Smooth muscle cell (in vitro differentiated cells): ENCODE measurements at regions not wholly inside any gene's neighbourhood (a gene's known extent, or its start where the extent isn't known, plus 50 kb on each side); places are given as distances from the start of the nearest gene placed in this dataset.

Experiments used
- DNase-seq: peaks from one replicate; lab custom pipeline; 2025; ENCODE audit not compliant: unreplicated experiment; lab: John Stamatoyannopoulos, UW
- H2AFZ ChIP-seq: fragments of 200-600 bp; sonication (generic); 2 replicates; pipeline ENCODE4 v1.6.0; 2016; ENCODE audit warnings: antibody characterized with exemption, low read depth, mild to moderate bottlenecking
- H3F3A ChIP-seq: fragments of 200-600 bp; sonication (generic); 2 replicates; pipeline ENCODE4 v1.6.0; 2017; ENCODE audit warnings: antibody characterized with exemption, low read depth
- H3K27ac ChIP-seq: fragments of 200-600 bp; sonication (generic); 2 replicates; pipeline ENCODE4 v1.5.1; 2016; ENCODE audit warnings: low read depth, mild to moderate bottlenecking
- H3K27me3 ChIP-seq: fragments of 200-600 bp; sonication (generic); 2 replicates; pipeline ENCODE4 v1.6.1; 2016; ENCODE audit warnings: low read depth, mild to moderate bottlenecking
- H3K36me3 ChIP-seq: fragments of 200-600 bp; sonication (generic); 2 replicates; pipeline ENCODE4 v1.5.1; 2016; ENCODE audit warnings: low read depth
- H3K4me1 ChIP-seq: fragments of 200-600 bp; sonication (generic); 2 replicates; pipeline ENCODE4 v1.5.1; 2016; ENCODE audit warnings: low read depth
- H3K4me2 ChIP-seq: fragments of 200-600 bp; sonication (generic); 2 replicates; pipeline ENCODE4 v1.6.0; 2016; ENCODE audit warnings: mild to moderate bottlenecking
- H3K4me3 ChIP-seq: fragments of 200-600 bp; sonication (generic); 2 replicates; pipeline ENCODE4 v1.5.1; 2016; ENCODE audit warnings: mild to moderate bottlenecking
- H3K79me2 ChIP-seq: fragments of 200-600 bp; sonication (generic); 2 replicates; pipeline ENCODE4 v1.6.0; 2016; ENCODE audit warnings: low read depth, mild to moderate bottlenecking
- H3K9ac ChIP-seq: fragments of 200-600 bp; sonication (generic); 2 replicates; pipeline ENCODE4 v1.6.0; 2016; ENCODE audit warnings: low read depth
- H3K9me3 ChIP-seq: fragments of 200-600 bp; sonication (generic); replicated peaks from 2 replicates; pipeline ENCODE4 v1.5.1; 2016; ENCODE audit warnings: low read depth
- H4K20me1 ChIP-seq: fragments of 200-600 bp; sonication (generic); 2 replicates; pipeline ENCODE4 v1.6.0; 2016; ENCODE audit warnings: low read depth
- CTCF ChIP-seq: fragments of 200-600 bp; sonication (generic); IDR thresholded peaks from 2 replicates; pipeline ENCODE4 v1.5.1; 2017; ENCODE audit warnings: borderline replicate concordance, mild to moderate bottlenecking, antibody characterized with exemption; ENCODE audit not compliant: insufficient read depth, poor library complexity, severe bottlenecking
- WGBS: methylation state at CpG from one replicate; pipeline ENCODE4 v1.1.7; 2016; ENCODE audit warnings: low lambda C conversion rate; 5-methylcytosine and 5-hydroxymethylcytosine counted together

GRCh38 chr1:220380885-220381284 is 108.6 kb upstream of the RAB3GAP2 start:
- Histone ChIP-seq H3F3A (no peaks in the 10 kb centered on the region), H3K4me2 (no peak overlapping the region), H3K9me3 (no peaks in the 10 kb centered on the region), H3K79me2 (no peaks in the 10 kb centered on the region), H3K4me1 (no peaks in the 10 kb centered on the region), H3K4me3 (no peak overlapping the region), H2AFZ (no peak overlapping the region), H3K36me3 (no peaks in the 10 kb centered on the region), H3K9ac (no peak overlapping the region), H4K20me1 (no peaks in the 10 kb centered on the region), H3K27me3 (no peaks in the 10 kb centered on the region), H3K27ac (no peak overlapping the region)
- TF ChIP-seq CTCF: no peak
- DNase-seq: no peak
- WGBS: 21% methylated on average over 3 of the region's 3 CpGs

- DNase-seq: no peak
- Histone ChIP-seq H3K36me3 (no peaks in the 10 kb centered on the region), H2AFZ (no peak overlapping the region), H3K4me1 (no peaks in the 10 kb centered on the region), H3K9me3 (no peaks in the 10 kb centered on the region), H3K27ac (no peak overlapping the region), H3K27me3 (no peaks in the 10 kb centered on the region), H3K4me2 (no peak overlapping the region), H4K20me1 (no peaks in the 10 kb centered on the region), H3K9ac (no peak overlapping the region), H3K79me2 (no peaks in the 10 kb centered on the region), H3K4me3 (no peak overlapping the region), H3F3A (no peaks in the 10 kb centered on the region)
- no peak for TF ChIP-seq CTCF
- 66% methylated on average over 11 of the region's 11 CpGs for WGBS
Observed at GRCh38 chr1:220378571-220379302, 106.5 kb upstream of the RAB3GAP2 start.

- WGBS: 93% methylated on average over 3 of the region's 3 CpGs
- no peak for TF ChIP-seq CTCF
Observed at GRCh38 chr1:220375715-220376114, 103.5 kb upstream of the RAB3GAP2 start.

GRCh38 chr1:220374449-220374848 is 102.2 kb upstream of the RAB3GAP2 start:
- Histone ChIP-seq H2AFZ (no peak overlapping the region), H3K27ac (no peak overlapping the region), H3K4me1 (peaks cover 8% of the 10 kb centered on the region), H3K4me2 (no peak overlapping the region), H3K4me3 (no peak overlapping the region), H3F3A (no peaks in the 10 kb centered on the region), H4K20me1 (no peaks in the 10 kb centered on the region), H3K79me2 (no peaks in the 10 kb centered on the region), H3K36me3 (no peaks in the 10 kb centered on the region), H3K27me3 (no peaks in the 10 kb centered on the region), H3K9me3 (no peaks in the 10 kb centered on the region), H3K9ac (no peak overlapping the region)
- TF ChIP-seq CTCF: no peak
- 100% methylated on average over 2 of the region's 2 CpGs for WGBS
- DNase-seq: no peak

More at GRCh38 chr1:220375715-220376114, 103.5 kb upstream of the RAB3GAP2 start:
- Histone ChIP-seq H3K27ac (no peak overlapping the region), H3K27me3 (no peaks in the 10 kb centered on the region), H3K4me2 (no peak overlapping the region), H3K9ac (no peak overlapping the region), H3K9me3 (no peaks in the 10 kb centered on the region), H3K79me2 (no peaks in the 10 kb centered on the region), H3K4me1 (no peaks in the 10 kb centered on the region), H3K36me3 (no peaks in the 10 kb centered on the region), H2AFZ (no peak overlapping the region), H3F3A (no peaks in the 10 kb centered on the region), H3K4me3 (no peak overlapping the region), H4K20me1 (no peaks in the 10 kb centered on the region)
- DNase-seq: no peak
